Activated CD8-positive, alpha-beta memory T cell treated with anti-CD3 and anti-CD28 coated beads, Interleukin-2, amount 50 U/mL, for 1 hour (primary cell): ENCODE measurements at regions not wholly inside any gene's neighbourhood (a gene's known extent, or its start where the extent isn't known, plus 50 kb on each side); places are given as distances from the start of the nearest gene placed in this dataset.
"Not testable (repeated sequence)": the region's sequence is repeated elsewhere in the genome, so short reads cannot be mapped to it uniquely, and the experiment has no call there.

Source experiments
- DNase-seq: peaks from one replicate; pipeline ENCODE4 v3.0.0-alpha.2; 2020; ENCODE audit errors: extremely low read depth

- no peak for DNase-seq
Observed at GRCh38 chr17:45649796-45650195, 134.3 kb upstream of the CRHR1 start.

- DNase-seq, result no peak
Observed at GRCh38 chr17:45650561-45650960, 133.6 kb upstream of the CRHR1 start.

- DNase-seq, result no peak
Observed at GRCh38 chr17:45651145-45651709, 132.9 kb upstream of the CRHR1 start.

- no peak for DNase-seq
Observed at GRCh38 chr17:45653616-45654015, 130.5 kb upstream of the CRHR1 start.

- DNase-seq, result no peak
Observed at GRCh38 chr17:45656527-45657181, 127.5 kb upstream of the CRHR1 start.

- no peak for DNase-seq
Observed at GRCh38 chr17:45660474-45660873, 123.6 kb upstream of the CRHR1 start.

- no peak for DNase-seq
Observed at GRCh38 chr17:45662432-45662831, 121.7 kb upstream of the CRHR1 start.

GRCh38 chr17:45663772-45664171, 120.3 kb upstream of the CRHR1 start:
- DNase-seq, result no peak

GRCh38 chr17:45664921-45665320, 119.2 kb upstream of the CRHR1 start:
- no peak for DNase-seq

- DNase-seq, result no peak
Observed at GRCh38 chr17:45666046-45666600, 118.0 kb upstream of the CRHR1 start.

GRCh38 chr17:45666641-45667040, 117.5 kb upstream of the CRHR1 start:
- no peak for DNase-seq

GRCh38 chr17:45667591-45668171, 116.4 kb upstream of the CRHR1 start:
- DNase-seq, result no peak

- no peak for DNase-seq
Observed at GRCh38 chr17:45668316-45668715, 115.8 kb upstream of the CRHR1 start.

- no peak for DNase-seq
Observed at GRCh38 chr17:45672301-45672700, 111.8 kb upstream of the CRHR1 start.

- DNase-seq, result no peak
Observed at GRCh38 chr17:45672792-45673191, 111.3 kb upstream of the CRHR1 start.

- DNase-seq, result not testable (repeated sequence)
Observed at GRCh38 chr17:45673759-45674158, 110.4 kb upstream of the CRHR1 start.

GRCh38 chr17:45675012-45675411, 109.1 kb upstream of the CRHR1 start:
- DNase-seq, result no peak

- no peak for DNase-seq
Observed at GRCh38 chr17:45675892-45676291, 108.2 kb upstream of the CRHR1 start.

- no peak for DNase-seq
Observed at GRCh38 chr17:45676695-45677094, 107.4 kb upstream of the CRHR1 start.

GRCh38 chr17:45677770-45678169, 106.3 kb upstream of the CRHR1 start:
- DNase-seq, result no peak

- no peak for DNase-seq
Observed at GRCh38 chr17:45679426-45679825, 104.7 kb upstream of the CRHR1 start.

- DNase-seq, result no peak
Observed at GRCh38 chr17:45680360-45680759, 103.8 kb upstream of the CRHR1 start.

- no peak for DNase-seq
Observed at GRCh38 chr17:45681706-45682105, 102.4 kb upstream of the CRHR1 start.
